AG09309 (cell line): ENCODE measurements at regions not wholly inside any gene's neighbourhood (a gene's known extent, or its start where the extent isn't known, plus 50 kb on each side); places are given as distances from the start of the nearest gene placed in this dataset.

ENCODE experiments used
- DNase-seq: peaks from one replicate; pipeline ENCODE4 v3.0.0-alpha.2; 2010; ENCODE audit warnings: low read depth
- H3K4me3 ChIP-seq: 2 replicates; pipeline ENCODE4 v1.5.1; 2011; ENCODE audit warnings: mild to moderate bottlenecking, low read depth, low read length, moderate library complexity; ENCODE audit not compliant: control insufficient read depth
- TF ChIP-seq, protein P1 (sequence below): IDR thresholded peaks from 2 replicates; pipeline ENCODE4 v1.5.1; 2011; ENCODE audit warnings: mild to moderate bottlenecking, low read depth, low read length, inconsistent platforms; ENCODE audit not compliant: insufficient read depth, control insufficient read depth; ENCODE audit errors: missing control alignments

- TF ChIP-seq, protein P1, sequence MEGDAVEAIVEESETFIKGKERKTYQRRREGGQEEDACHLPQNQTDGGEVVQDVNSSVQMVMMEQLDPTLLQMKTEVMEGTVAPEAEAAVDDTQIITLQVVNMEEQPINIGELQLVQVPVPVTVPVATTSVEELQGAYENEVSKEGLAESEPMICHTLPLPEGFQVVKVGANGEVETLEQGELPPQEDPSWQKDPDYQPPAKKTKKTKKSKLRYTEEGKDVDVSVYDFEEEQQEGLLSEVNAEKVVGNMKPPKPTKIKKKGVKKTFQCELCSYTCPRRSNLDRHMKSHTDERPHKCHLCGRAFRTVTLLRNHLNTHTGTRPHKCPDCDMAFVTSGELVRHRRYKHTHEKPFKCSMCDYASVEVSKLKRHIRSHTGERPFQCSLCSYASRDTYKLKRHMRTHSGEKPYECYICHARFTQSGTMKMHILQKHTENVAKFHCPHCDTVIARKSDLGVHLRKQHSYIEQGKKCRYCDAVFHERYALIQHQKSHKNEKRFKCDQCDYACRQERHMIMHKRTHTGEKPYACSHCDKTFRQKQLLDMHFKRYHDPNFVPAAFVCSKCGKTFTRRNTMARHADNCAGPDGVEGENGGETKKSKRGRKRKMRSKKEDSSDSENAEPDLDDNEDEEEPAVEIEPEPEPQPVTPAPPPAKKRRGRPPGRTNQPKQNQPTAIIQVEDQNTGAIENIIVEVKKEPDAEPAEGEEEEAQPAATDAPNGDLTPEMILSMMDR: no peak
- H3K4me3 ChIP-seq: no peak overlapping the region
- no peak for DNase-seq
Observed at GRCh38 chr11:38009932-38010331, 1411.9 kb upstream of the RAG2 start.

DNA sequence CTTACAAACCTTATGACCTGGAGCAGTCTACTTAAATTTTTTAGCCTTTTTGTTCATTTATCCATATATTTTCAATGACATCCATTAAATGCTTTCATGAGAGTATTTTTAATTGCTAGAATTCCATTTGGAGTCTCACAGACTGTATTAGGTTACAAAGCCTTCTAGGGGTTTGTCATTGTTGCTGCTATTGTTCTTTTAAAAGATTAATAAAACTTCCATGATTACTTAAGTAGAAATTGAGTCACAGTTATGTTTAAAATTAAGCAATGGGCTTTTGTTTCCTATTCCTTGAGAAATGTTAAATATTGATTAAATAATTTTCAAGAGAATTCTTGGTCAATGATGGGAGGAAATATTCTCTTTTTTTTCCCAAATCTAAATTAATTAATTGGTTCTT is 1408.4 kb upstream of the RAG2 start:
- TF ChIP-seq, protein P1: no peak
- DNase-seq: no peak
- H3K4me3 ChIP-seq: no peak overlapping the region

GRCh38 chr11:38005597-38005996 is 1407.6 kb upstream of the RAG2 start:
- H3K4me3 ChIP-seq: no peak overlapping the region
- TF ChIP-seq, protein P1: no peak
- no peak for DNase-seq

GRCh38 chr11:37999171-37999570 is 1401.1 kb upstream of the RAG2 start:
- DNase-seq: no peak
- H3K4me3 ChIP-seq: no peak overlapping the region
- TF ChIP-seq, protein P1: no peak

- no peak overlapping the region for H3K4me3 ChIP-seq
- no peak for DNase-seq
- TF ChIP-seq, protein P1: no peak
Observed at GRCh38 chr11:37995886-37996285, 1397.8 kb upstream of the RAG2 start.

DNA sequence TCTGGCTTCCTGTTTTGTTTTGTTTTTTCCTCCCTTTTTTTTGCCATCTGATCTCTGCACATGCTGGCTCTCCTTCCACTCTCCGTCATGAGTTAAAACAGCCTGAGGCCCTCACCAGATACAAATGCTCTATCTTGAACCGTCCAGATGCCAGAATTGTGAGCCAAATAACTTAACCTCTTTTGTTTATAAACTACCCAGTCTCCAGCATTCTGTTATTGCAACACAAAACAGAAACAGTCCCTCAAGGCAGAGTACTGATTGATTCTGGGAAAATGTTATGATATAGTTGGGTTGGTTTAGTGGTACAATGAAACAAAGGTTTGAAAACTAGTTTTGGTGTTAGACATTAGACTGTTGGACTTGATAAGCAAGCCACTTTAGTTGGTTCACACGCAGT is 1390.0 kb upstream of the RAG2 start:
- DNase-seq: no peak
- no peak overlapping the region for H3K4me3 ChIP-seq

More for the DNA sequence above, 1390.0 kb upstream of the RAG2 start:
- TF ChIP-seq, protein P1: no peak
